GM19395 (cell line): ENCODE measurements at regions not wholly inside any gene's neighbourhood (a gene's known extent, or its start where the extent isn't known, plus 50 kb on each side); places are given as distances from the start of the nearest gene placed in this dataset.
"Not testable (repeated sequence)": the region's sequence is repeated elsewhere in the genome, so short reads cannot be mapped to it uniquely, and the experiment has no call there.

Experiments
- ATAC-seq: cut with Tn5 transposase; IDR thresholded peaks from one replicate; pipeline ENCODE4 v1.9.1; 2021; ENCODE audit warnings: mild to moderate bottlenecking, moderate library complexity; ENCODE audit not compliant: unreplicated experiment

DNA sequence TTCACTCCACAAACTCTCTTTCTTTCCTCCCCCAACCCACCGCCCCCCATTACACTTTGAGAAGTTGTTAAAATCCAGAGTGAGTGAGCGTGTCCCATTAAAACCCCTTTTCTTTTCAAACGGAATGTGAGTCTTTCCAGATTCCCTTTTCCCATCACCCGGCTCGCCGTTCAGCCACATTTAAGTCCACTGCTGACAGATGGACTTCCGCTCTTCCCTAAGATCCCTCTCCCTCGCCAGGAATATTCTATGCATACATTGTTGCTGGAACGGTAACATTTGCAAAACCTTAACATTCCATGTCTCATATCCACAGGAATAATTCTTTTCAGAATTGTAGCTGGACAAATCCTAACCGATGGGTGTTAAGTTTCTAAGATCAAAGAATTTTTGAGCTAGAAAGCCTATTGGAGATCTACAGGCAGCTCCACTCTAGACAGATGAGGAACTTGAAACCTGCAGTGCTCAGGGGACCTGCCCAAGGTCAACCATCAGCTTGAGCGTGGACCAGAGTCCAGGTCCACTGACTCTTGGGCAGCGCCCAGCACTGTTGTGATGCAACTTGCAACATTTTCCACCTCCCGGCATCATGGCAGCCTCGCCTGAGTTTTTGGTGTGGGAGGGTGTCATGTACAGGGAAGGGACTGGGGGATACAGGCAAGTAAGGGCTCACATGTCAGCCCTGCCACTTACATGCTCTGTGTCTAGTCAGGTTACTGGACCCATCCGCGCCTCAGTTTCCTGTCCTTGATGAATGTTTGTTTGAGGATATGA lies 500.1 kb downstream of the CCDC171 start:
- no peak for ATAC-seq

DNA sequence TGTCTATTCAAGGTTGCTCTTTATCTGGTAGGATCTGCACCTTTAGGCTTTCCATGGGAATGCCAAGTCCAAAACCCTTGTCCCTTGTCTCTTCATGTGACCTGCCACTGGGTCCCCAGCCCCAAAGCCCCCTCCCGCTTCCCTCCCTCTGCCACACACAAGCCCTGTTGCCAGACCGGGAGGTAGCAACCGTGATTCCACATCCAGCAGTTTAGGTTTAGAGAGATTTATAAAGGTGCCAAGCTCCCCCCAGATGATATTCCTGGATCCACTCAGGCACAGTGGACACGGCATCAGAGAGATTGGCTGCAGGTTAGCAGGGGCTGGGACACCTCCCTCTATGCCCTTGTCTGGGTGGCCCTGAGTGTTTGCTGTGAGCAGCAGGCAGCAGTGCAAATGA lies 504.7 kb downstream of the CCDC171 start:
- no peak for ATAC-seq

DNA sequence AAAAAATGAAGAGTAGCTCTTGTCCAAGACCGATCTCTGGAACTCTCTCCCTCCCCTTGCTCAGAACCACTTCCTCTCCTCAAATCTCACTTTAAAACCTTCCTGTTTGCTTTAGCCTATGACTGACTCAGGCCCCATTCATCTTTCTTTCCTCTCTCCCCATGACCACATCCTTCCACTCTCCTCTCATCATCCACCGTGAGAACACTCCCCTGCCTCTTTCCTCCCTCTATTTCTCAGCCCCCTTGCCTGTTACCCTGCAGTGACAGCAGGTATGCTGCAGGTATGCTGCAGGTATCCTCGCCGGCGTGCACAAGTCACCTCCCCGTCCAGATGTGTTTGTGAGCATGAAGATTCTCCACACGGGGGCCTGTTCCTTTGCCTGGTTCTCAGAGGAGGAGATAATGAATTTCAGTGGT lies 505.3 kb downstream of the CCDC171 start:
- ATAC-seq: peak; percentile 35

DNA sequence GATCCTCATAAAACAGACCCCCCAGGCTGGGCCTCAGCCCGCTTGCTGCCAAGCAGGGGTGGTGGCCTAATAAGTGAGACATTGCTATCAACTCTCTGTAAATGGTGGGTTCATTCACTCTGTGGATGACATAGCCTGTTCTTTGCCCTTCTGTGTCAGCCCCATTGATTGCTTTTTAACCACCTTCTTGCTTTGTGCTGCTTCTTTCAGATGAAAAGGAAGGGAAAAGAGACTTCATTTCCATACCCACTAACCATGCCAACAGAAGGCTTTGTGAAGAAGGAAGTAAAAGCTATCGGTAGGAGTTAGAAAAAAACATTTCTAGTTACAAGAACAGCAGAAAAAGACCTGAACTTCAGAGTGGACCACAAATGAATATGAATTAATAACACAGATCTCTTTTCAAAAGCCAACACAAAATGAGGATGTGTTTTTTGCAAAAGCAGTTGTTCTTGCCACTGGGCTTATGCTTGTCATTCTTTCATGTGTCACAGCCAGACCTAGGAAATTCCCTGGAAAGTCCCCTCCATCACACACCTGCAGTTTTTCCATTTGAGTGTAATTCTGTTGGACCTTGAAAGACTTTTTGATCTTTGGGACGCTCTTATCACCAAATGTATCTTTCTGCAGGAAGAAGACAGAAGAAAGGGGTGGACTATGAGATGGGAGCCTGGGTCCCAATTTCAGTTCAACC lies 507.7 kb downstream of the CCDC171 start:
- ATAC-seq: no peak

DNA sequence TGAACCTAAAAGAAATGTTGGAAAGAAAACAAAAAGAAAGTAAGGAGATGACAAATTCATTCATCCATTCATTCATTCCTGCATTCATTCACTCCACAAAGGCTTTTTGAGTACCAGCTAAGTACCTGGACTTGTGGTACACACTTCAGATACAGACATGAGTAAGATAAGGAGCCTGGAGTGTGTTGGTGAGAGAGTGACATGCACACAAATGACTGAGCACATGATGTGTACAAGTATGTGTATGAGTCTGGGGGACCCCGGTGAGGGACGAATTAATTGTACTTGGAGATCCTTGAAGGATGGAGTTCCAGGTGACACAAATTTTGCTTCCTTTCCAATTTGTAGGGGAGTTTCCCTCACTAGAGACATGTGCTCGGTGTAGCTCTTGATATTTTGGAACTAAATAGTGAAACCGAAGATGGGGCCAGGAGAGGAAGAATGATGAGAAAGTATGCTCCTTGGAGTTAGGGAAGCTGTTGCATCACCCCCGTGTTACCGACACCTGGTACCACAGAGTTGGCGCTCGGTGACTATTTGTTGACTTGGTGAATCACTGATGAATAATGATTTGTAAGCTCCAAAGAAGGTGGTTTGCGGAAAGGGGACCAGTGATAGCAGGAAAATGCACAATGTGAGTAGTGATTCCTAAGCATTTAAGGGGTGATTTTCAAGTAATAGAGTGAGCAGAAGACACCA lies 509.8 kb downstream of the CCDC171 start:
- no peak for ATAC-seq

DNA sequence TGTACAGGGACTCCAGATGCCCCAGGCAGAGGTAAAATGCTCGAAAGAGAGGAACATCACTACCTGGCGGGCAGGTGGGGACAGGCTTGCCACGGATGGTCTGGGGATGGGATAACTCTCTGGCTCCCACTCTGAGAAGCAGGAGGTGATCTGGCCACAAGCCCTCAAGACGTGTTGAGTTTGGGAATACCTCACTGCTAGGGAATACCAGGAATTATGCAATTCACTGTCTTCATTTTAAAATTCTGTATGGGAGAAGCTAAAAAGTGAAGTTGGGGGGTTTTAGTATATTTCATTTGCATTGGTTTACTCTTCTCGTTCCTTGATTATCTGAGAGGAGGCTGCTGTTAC lies 510.4 kb downstream of the CCDC171 start:
- no peak for ATAC-seq

DNA sequence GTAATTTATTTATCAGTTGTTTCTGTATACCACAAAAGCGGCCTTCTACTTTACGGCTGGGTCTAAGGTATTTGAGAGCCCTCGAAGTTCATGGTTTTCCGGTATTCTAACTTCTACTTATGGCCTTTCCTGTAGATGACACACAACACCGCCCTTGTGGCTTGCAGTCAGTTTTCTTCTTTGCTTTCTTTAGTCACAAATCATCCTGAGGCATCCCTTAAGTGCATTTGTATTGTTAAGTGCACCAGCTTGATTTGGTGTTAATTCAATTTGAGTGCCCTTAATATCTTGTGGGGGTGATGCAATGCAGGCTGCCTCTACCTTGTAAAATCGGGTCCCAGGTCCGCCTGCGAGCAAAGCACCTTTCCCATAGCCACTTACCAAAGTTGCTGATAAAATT lies 511.9 kb downstream of the CCDC171 start:
- ATAC-seq: no peak

DNA sequence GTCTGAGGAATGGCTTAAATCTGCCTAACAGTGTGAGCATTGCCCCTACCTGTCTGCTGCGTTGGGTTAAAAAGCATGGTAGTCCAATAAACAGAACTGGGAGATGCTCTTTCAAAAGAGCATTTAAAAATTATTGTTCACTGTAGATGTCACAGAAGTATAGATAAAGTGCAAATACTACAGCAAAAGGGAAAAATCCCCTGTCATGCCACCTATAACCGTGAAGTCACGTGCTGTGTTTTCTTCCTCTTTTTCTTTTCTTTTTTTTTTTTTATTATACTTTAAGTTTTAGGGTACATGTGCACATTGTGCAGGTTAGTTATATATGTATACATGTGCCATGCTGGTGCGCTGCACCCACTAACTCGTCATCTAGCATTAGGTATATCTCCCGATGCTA lies 513.4 kb downstream of the CCDC171 start:
- not testable (repeated sequence) for ATAC-seq

DNA sequence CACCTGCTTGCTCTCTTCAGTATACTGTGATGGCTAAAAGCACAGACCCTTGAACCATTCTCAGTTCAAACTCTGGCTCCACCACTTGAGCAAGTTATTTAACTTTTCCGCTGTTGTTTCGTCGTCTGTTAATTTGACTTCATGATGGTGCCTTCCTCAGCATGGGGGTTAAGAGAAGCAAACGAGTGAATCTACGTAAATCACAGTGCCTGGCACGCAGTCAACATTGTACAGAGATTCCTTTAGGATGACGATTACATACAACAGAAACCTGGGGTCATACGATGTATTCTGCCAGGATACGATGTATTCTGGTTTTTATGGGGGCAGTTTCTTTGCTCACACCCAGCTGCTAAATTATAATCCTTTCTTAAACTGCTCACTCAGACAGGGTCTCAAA lies 515.6 kb downstream of the CCDC171 start:
- ATAC-seq: no peak

DNA sequence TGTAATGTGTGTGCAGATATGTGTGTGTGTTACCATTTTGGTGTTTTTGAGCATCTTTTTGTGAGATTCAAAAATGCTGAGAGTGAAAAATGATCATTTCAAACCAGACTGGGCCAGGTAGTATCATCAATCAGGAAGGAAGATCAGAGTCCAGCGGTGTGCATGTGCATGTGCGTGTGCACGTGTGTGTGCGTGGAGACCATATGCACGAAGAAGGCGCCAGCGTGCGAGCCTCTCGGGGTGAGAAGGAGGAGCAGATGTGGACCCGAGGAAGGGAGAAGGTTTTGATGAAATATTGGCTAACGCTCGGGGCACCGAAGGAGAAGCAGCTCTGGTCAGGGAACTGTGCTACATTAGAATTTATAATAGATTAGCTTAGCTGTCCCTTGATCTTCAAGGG lies 516.4 kb downstream of the CCDC171 start:
- ATAC-seq: no peak

DNA sequence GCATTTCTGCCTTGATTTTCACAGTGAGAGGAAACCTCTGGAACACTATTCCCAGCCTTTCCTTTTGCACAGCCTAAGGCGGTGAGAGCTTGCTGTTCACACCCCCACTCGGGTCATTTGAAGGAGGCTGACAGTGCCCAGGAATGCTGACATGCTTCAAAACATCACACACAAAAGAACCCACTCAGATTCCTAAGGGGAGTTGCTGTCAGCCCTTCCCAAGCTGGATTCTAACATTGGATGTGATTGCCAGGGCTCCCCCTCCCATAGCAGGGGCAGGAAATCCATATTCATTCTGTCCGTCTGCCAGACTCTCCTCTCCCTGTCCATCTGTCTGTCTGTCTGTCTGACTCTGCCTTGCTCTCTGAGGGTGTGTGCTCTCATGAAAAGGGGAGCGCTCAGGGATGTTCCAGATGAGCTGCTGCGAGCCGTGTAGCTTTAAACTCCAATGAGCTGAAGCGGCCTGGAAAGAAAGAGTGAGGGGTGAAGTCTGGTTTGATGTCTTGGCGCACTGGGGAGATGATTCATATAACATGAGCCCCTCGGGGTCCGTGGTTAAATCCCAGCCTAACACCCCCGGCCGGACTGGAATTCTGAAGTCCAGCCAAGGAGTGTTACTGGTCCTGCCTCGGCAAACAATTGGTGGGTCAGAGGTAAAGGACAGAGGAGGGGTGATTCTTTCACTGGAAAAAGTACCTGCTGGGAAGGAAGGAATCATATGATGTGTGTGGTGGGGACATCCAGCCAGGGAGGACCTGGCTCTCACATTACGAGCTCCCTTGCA lies 517.0 kb downstream of the CCDC171 start:
- ATAC-seq: no peak

DNA sequence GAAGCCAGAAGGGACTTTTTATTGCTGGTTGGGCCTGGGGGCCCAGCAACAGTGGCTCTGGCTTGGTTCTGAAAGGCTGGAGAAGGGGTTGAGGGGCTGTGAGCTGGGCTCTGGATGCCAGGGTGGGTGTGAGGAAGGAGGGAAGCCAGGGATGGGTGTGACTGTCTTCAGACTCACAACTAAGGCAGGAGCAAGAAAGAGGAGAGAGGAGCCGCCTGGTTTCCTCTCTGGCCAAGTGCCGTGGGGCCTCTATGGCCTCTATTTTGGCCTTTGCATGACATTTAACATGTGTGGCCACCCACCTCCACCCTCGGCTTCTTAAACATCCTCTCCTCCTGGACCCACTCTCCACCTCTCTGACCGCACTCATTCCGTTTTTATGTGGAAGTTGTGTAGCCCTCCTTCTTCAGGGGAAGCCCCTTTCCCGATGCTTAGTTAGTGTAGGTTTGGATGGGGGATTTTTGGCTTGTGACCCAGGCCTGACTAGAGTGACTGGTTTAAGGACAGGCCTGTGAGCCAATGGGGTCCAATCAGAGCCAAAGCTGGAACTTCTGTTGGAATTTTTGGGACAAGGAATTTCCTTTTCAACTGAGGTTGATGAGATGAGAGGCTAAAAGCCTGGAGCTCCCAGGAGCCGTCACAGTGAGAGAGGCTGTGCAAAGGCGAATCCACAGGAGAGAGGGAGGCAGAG lies 517.8 kb downstream of the CCDC171 start:
- no peak for ATAC-seq

DNA sequence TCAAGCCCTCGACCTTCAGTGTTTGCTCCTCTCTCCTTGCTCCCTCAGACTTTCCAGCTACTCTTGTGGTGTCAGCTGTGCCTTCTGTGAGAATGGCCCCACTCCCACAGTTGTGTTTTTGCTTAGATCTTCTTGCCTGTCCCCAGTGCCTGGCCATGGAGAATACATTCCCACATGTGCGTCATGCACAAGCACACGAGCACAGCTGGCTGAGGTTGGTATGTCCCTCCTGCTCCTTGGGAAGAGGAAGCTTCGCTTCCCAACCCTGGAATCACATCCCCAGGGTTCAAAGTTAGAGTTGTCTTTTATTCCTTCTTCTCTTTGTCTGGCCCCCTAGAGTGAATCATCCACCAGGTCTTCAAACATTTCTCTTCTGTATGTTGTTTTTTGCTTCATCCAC lies 518.6 kb downstream of the CCDC171 start:
- no peak for ATAC-seq

DNA sequence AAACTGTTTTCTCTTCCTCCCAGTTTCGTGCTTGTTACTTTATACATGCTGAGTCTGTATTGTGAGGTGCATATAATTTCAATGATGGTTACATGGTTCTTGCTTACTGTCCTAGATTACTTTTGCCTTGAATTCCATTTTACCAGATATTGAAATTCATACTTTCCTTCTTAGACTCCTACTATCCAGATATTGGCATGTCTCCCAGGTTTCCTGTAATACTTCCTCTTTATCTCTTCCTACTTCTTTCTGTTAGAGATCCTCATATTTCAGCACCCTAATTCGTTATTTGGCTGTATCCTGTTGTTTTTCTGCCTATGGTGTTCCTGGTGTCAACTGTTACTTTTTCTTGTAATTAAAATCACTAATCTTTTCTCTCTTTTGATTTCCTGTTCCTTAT lies 522.1 kb downstream of the CCDC171 start:
- no peak for ATAC-seq

DNA sequence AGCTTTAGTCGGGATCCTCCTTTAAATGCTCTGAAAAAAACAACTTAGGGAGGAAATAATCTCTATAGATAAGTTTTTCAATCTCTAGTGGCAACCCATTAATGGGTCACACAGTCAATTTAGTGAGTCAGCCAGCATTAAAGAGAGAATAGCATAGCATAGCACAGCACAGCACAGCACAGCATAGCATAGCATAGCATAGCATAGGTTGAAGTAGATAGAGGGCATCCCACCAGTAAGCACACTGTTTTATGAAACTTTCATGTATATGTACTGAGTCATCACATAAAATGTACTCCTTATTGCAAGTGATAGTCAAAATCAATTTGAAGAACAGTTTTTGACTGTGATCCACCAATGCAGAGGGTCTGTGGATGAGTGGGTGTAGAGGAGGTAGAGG lies 522.9 kb downstream of the CCDC171 start:
- no peak for ATAC-seq

DNA sequence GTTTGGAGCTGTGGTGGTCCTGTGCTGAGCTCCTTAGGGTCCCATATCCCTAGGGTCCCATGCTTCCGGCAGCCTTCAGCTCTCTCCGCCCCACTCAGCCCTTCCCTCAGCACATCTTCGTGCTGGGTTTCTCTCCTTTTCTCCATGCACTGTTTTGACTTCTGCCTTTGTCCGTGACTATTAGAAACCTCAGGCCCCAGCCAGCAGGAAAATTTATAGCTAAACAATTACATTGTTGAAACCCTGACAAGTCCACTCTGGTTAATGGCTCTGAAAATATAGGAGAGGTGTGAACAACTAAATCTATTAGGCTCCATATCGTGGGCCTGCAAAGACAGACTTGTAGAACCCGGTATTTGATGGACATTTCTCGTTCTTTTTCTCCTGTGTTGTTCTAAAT lies 523.7 kb downstream of the CCDC171 start:
- ATAC-seq: no peak

DNA sequence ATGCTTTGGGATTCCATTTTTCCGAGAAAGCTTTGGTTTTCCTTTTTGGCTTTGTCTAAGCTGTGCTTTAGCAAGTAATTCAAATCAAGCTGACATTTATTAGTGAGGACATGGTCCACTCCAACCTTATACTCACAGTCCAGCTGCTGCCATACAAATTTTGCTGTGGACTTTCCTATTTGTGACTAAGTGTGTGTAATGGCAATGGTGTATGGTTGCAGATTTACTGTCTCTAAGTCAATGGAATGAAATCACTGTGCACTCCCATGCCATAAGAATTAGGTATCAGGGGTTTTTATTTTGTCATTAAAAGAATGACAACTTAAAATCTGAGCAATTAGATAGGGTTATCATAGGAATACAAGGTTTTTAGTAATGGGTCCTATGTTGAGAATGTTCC lies 530.0 kb downstream of the CCDC171 start:
- no peak for ATAC-seq

DNA sequence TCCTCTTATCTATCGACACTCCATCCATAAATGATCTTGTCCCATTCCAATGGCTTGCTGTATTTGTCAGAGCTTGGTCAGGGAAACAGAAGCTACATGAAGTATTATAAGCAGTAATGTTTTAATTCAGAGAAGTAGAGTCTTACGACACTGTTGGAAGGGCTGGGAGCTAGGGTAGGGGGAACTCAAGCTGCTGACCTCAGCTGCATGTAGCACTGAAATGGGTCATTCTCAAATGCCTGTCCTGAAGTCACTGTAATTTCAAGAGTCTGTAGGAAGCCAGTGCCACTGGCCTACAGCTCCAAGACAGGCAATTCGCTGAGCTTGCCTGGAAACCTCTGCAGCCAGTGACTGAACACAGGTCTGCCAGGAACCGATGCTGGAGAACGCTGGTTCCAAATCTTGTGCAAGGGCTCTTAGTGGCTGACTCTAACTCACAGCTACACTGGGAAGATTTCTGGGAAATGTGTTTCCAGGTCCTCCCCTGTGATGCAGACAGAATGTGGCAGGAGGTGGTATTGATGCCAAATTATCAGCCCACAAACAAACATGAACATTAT lies 532.4 kb downstream of the CCDC171 start:
- no peak for ATAC-seq

DNA sequence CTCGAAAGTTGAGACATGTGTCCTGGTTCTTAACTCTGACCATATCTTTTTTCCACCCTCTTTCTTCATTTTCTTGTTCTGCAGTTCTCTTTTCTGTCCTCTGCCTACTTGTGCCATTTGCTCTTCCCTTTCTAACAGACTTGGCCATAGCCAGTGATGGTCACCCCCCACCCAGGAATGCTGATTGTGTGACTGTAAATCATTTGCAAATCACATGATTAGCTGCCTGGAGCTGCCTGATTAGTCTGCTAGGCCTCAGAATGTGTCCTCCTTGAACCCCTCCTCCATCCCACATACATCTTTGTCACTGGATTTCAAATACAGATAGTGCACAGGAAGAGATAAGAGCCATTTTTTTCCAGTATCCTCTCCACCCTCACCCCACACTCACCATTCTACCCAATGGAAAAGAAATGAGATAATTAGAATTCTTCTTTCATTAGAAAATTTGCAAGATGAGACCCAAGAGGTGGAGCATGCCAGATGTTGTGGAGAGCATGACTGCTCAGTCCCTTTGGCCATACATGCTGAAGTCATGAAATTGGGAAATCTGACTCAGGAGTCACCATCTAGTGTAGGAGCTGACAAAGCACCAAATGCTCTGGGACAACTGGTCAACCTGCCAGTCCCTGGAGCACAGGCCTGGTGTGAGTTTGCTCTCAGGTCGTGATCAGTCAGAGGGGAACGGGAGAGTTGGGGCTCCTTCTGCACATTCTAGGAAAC lies 538.2 kb downstream of the CCDC171 start:
- ATAC-seq: no peak
